IMR-90 (cell line): ENCODE measurements at regions not wholly inside any gene's neighbourhood (a gene's known extent, or its start where the extent isn't known, plus 50 kb on each side); places are given as distances from the start of the nearest gene placed in this dataset.

Experiments
- ATAC-seq: fragments of 200-7000 bp; cut with Tn5 transposase; 2 replicates; pipeline ENCODE4 v1.9.1; 2020; ENCODE audit warnings: low read depth, mild to moderate bottlenecking, moderate library complexity
- BruUV-seq: library from RNA; stranded (reverse); fragments of 400-500 nt; replicated peaks from 2 replicates; lab custom pipeline; 2021; lab: Mats Ljungman, UMichigan
- CTCF ChIA-PET: fragments of 300-600 bp; formaldehyde crosslinking; extraction: SDS; loops from one replicate; lab custom pipeline; 2021; ENCODE audit warnings: antibody characterized with exemption; lab: Yijun Ruan, JAX
- POLR2A ChIA-PET: fragments of 300-600 bp; sonication (Branson Sonifier 250); formaldehyde crosslinking; loops from one replicate; lab custom pipeline; 2022; ENCODE audit warnings: antibody characterized with exemption; ENCODE audit not compliant: unreplicated experiment; lab: Charles Lee
- DNase-seq: peaks from one replicate; pipeline ENCODE4 v3.0.0; 2013
- H2AFZ ChIP-seq: replicated peaks from 2 replicates; pipeline ENCODE3; 2013; ENCODE audit warnings: low read length, mild to moderate bottlenecking; ENCODE audit not compliant: poor library complexity
- H2AK5ac ChIP-seq: 2 replicates; pipeline ENCODE4 v1.6.1; 2013; ENCODE audit warnings: low read depth, low read length, inconsistent platforms
- H2AK9ac ChIP-seq: replicated peaks from 2 replicates; pipeline ENCODE3; 2013; ENCODE audit warnings: mild to moderate bottlenecking, low read depth, low read length, moderate library complexity; ENCODE audit not compliant: poor library complexity
- H2BK120ac ChIP-seq: 2 replicates; pipeline ENCODE4 v1.6.1; 2013; ENCODE audit warnings: low read depth, low read length, inconsistent platforms
- H2BK15ac ChIP-seq: 3 replicates; pipeline ENCODE4 v1.6.1; 2013; ENCODE audit warnings: low read depth, low read length, inconsistent platforms
- H2BK20ac ChIP-seq: 2 replicates; pipeline ENCODE4 v1.6.1; 2013; ENCODE audit warnings: low read depth, mild to moderate bottlenecking, inconsistent platforms, low read length, moderate library complexity
- H2BK5ac ChIP-seq: 2 replicates; pipeline ENCODE4 v1.6.1; 2013; ENCODE audit warnings: mild to moderate bottlenecking, low read depth, low read length, inconsistent platforms; ENCODE audit not compliant: poor library complexity, severe bottlenecking
- H3K14ac ChIP-seq: replicated peaks from 2 replicates; pipeline ENCODE4 v1.6.1; 2013; ENCODE audit warnings: low read depth, low read length, inconsistent platforms
- H3K18ac ChIP-seq: 2 replicates; pipeline ENCODE4 v1.6.1; 2013; ENCODE audit warnings: low read depth, low read length, control low read depth
- H3K23ac ChIP-seq: 2 replicates; pipeline ENCODE4 v1.6.1; 2013; ENCODE audit warnings: low read depth, low read length, inconsistent platforms
- H3K27ac ChIP-seq: 2 replicates; pipeline ENCODE4 v1.5.1; 2013; ENCODE audit warnings: mild to moderate bottlenecking, control low read depth, low read length; ENCODE audit not compliant: insufficient read depth
- H3K27me3 ChIP-seq: 2 replicates; pipeline ENCODE4 v1.6.1; 2013; ENCODE audit warnings: low read length; ENCODE audit not compliant: control insufficient read depth, insufficient read depth
- H3K36me3 ChIP-seq: 2 replicates; pipeline ENCODE4 v1.6.1; 2013; ENCODE audit warnings: low read length, mixed read lengths; ENCODE audit not compliant: control insufficient read depth, insufficient read depth
- H3K4ac ChIP-seq: 2 replicates; pipeline ENCODE4 v1.6.1; 2013; ENCODE audit warnings: low read depth, low read length, inconsistent platforms
- H3K4me1 ChIP-seq: 2 replicates; pipeline ENCODE4 v1.6.1; 2013; ENCODE audit warnings: low read length, mixed read lengths; ENCODE audit not compliant: control insufficient read depth, insufficient read depth
- H3K4me2 ChIP-seq: 2 replicates; pipeline ENCODE4 v1.6.1; 2013; ENCODE audit warnings: low read depth, mild to moderate bottlenecking, control low read depth, low read length, moderate library complexity
- H3K4me3 ChIP-seq: 2 replicates; pipeline ENCODE4 v1.5.1; 2013; ENCODE audit warnings: low read depth, mild to moderate bottlenecking, control low read depth, low read length, moderate library complexity; ENCODE audit not compliant: insufficient read depth
- H3K56ac ChIP-seq: 2 replicates; pipeline ENCODE4 v1.6.1; 2013; ENCODE audit warnings: low read length, inconsistent platforms; ENCODE audit not compliant: insufficient read depth; ENCODE audit errors: extremely low read depth
- H3K79me1 ChIP-seq, 2 experiments: 2 replicates each; pipeline ENCODE4 v1.6.1; 2013; ENCODE audit warnings: low read length in 2 of 2, inconsistent platforms in 1 of 2, low read depth in 1 of 2
- H3K9ac ChIP-seq: 2 replicates; pipeline ENCODE4 v1.6.1; 2013; ENCODE audit warnings: low read depth, low read length, control low read depth
- H3K9me1 ChIP-seq: 2 replicates; pipeline ENCODE4 v1.6.1; 2013; ENCODE audit warnings: low read length, inconsistent platforms; ENCODE audit not compliant: insufficient read depth
- H3K9me3 ChIP-seq: 2 replicates; pipeline ENCODE4 v1.6.1; 2013; ENCODE audit warnings: low read length; ENCODE audit not compliant: control insufficient read depth, insufficient read depth
- H4K20me1 ChIP-seq: 2 replicates; pipeline ENCODE4 v1.6.1; 2013; ENCODE audit warnings: low read length, inconsistent platforms; ENCODE audit not compliant: insufficient read depth
- H4K5ac ChIP-seq: 2 replicates; pipeline ENCODE4 v1.6.1; 2013; ENCODE audit warnings: mild to moderate bottlenecking, low read depth, low read length, control low read depth
- H4K8ac ChIP-seq, 2 experiments: 2 replicates each; pipeline ENCODE4 v1.6.1; 2013; ENCODE audit warnings: low read depth in 2 of 2, low read length in 2 of 2, control low read depth in 1 of 2, inconsistent platforms in 1 of 2
- H4K91ac ChIP-seq: 2 replicates; pipeline ENCODE4 v1.6.1; 2013; ENCODE audit warnings: low read depth, low read length, inconsistent platforms; ENCODE audit not compliant: insufficient read depth
- BHLHE40 ChIP-seq: fragments of 150-350 bp; IDR thresholded peaks from 2 replicates; pipeline ENCODE4 v1.6.1; 2016; ENCODE audit warnings: mild to moderate bottlenecking, low read depth, low read length
- CEBPB ChIP-seq: IDR thresholded peaks from 2 replicates; pipeline ENCODE4 v1.6.1; 2012; ENCODE audit warnings: low read depth, low read length, improper control_type of control experiment
- CHD1 ChIP-seq: IDR thresholded peaks from 2 replicates; pipeline ENCODE4 v1.6.1; 2012; ENCODE audit warnings: low read depth, low read length, improper control_type of control experiment
- CTCF ChIP-seq: conservative IDR thresholded peaks from 2 replicates; pipeline ENCODE4 v1.5.1; 2012; ENCODE audit warnings: mild to moderate bottlenecking, low read depth, low read length, improper control_type of control experiment
- ELK1 ChIP-seq: fragments of 150-350 bp; IDR thresholded peaks from 2 replicates; pipeline ENCODE4 v1.6.1; 2016; ENCODE audit warnings: low read depth, mild to moderate bottlenecking, low read length, moderate library complexity, borderline replicate concordance
- FOS ChIP-seq: fragments of 150-350 bp; IDR thresholded peaks from 2 replicates; pipeline ENCODE4 v1.6.1; 2016; ENCODE audit warnings: low read depth, low read length
- MAFK ChIP-seq: IDR thresholded peaks from 2 replicates; pipeline ENCODE4 v1.6.1; 2012; ENCODE audit warnings: low read depth, low read length, improper control_type of control experiment
- MAZ ChIP-seq: IDR thresholded peaks from 2 replicates; pipeline ENCODE4 v1.6.1; 2012; ENCODE audit warnings: low read depth, mild to moderate bottlenecking, low read length, improper control_type of control experiment, moderate library complexity, borderline replicate concordance
- MXI1 ChIP-seq: IDR thresholded peaks from 2 replicates; pipeline ENCODE4 v1.6.1; 2012; ENCODE audit warnings: low read depth, mild to moderate bottlenecking, low read length, moderate library complexity, borderline replicate concordance
- NFE2L2 ChIP-seq: fragments of 150-350 bp; IDR thresholded peaks from 2 replicates; pipeline ENCODE4 v1.6.1; 2016; ENCODE audit warnings: low read depth, mild to moderate bottlenecking, low read length
- POLR2A ChIP-seq: IDR thresholded peaks from 2 replicates; pipeline ENCODE4 v1.6.1; 2012; ENCODE audit warnings: mild to moderate bottlenecking, low read depth, low read length
- RAD21 ChIP-seq: IDR thresholded peaks from 2 replicates; pipeline ENCODE4 v1.6.1; 2012; ENCODE audit warnings: low read length, improper control_type of control experiment
- RCOR1 ChIP-seq: IDR thresholded peaks from 2 replicates; pipeline ENCODE4 v1.6.1; 2012; ENCODE audit warnings: mild to moderate bottlenecking, low read length, improper control_type of control experiment; ENCODE audit not compliant: insufficient replicate concordance
- RFX5 ChIP-seq: IDR thresholded peaks from 2 replicates; pipeline ENCODE4 v1.8.0; 2012; ENCODE audit warnings: low read depth, mild to moderate bottlenecking, low read length, moderate library complexity
- SMC3 ChIP-seq: fragments of 150-350 bp; IDR thresholded peaks from 2 replicates; pipeline ENCODE4 v1.6.1; 2016; ENCODE audit warnings: low read depth, mild to moderate bottlenecking, antibody characterized with exemption, low read length, moderate library complexity
- USF2 ChIP-seq: fragments of 150-350 bp; IDR thresholded peaks from 2 replicates; pipeline ENCODE4 v1.6.1; 2017; ENCODE audit warnings: mild to moderate bottlenecking, antibody characterized with exemption, low read length, low read depth
- WGBS, 2 experiments: methylation state at CpG; one replicate each; pipeline versions ENCODE4 v1.1.5 to v1.1.7; 2013; ENCODE audit warnings: missing lambda C conversion rate in 2 of 2; ENCODE audit not compliant: insufficient read length in 1 of 2; ENCODE audit errors: extremely low coverage in 2 of 2; 5-methylcytosine and 5-hydroxymethylcytosine counted together
- dilution Hi-C: fragments of 300-500 bp; cut with HindIII; formaldehyde crosslinking; loops from one replicate; pipeline ENCODE4 v1.14.3; 2018; ENCODE audit warnings: low sequenced_read_pairs; ENCODE audit not compliant: unreplicated experiment
- in situ Hi-C: fragments of 300-500 bp; cut with MboI; formaldehyde crosslinking; loops from 3 replicates; pipeline ENCODE4 v1.14.3; 2019; ENCODE audit warnings: low sequenced_read_pairs, inconsistent platforms, mixed read lengths
- intact Hi-C: fragments of 100-400 bp; cut with micrococcal nuclease; formaldehyde crosslinking; loops from 2 replicates; pipeline ENCODE4 v1.10.0; 2022

GRCh38 chr21:22728091-22728490, 1729.9 kb downstream of the NCAM2 start:
- Histone ChIP-seq H3K9me3 (peaks cover 20% of the 10 kb centered on the region), H3K18ac (no peak overlapping the region), H3K4me3 (no peak overlapping the region), H2AK5ac (no peak overlapping the region), H3K4me2 (no peak overlapping the region), H2BK5ac (no peak overlapping the region), H3K27ac (no peak overlapping the region), H4K20me1 (no peaks in the 10 kb centered on the region), H3K9ac (no peak overlapping the region), H3K36me3 (no peaks in the 10 kb centered on the region), H2AK9ac (no peak overlapping the region), H4K5ac (no peak overlapping the region), H3K14ac (no peak overlapping the region), H2BK120ac (no peak overlapping the region), H3K56ac (no peak overlapping the region), H3K9me1 (no peaks in the 10 kb centered on the region), H3K27me3 (no peaks in the 10 kb centered on the region), H3K4me1 (no peaks in the 10 kb centered on the region), H2AFZ (no peak overlapping the region), H2BK20ac (no peak overlapping the region), H3K23ac (no peak overlapping the region), H4K8ac (no peak overlapping the region), H2BK15ac (no peak overlapping the region), H4K91ac (no peak overlapping the region), H3K4ac (no peak overlapping the region), H3K79me1 (no peaks in the 10 kb centered on the region)
- CTCF ChIA-PET, result no interaction called here
- WGBS, 2 experiments, result no CpG with 5 or more reads among the region's 2 CpGs
- dilution Hi-C loops, result no loop called here
- intact Hi-C loops, result no loop called here
- in situ Hi-C loops, result no loop called here
- no peak for TF ChIP-seq CEBPB
- no peak for TF ChIP-seq USF2
- TF ChIP-seq MAFK, result no peak
- no peak for TF ChIP-seq CTCF
- no peak for TF ChIP-seq RAD21
- no peak for TF ChIP-seq MXI1
- TF ChIP-seq NFE2L2, result no peak
- TF ChIP-seq MAZ, result no peak
- TF ChIP-seq BHLHE40, result no peak
- no peak for TF ChIP-seq SMC3
- no peak for TF ChIP-seq RCOR1
- no peak for TF ChIP-seq RFX5
- no peak for TF ChIP-seq FOS
- TF ChIP-seq CHD1, result no peak
- no peak for TF ChIP-seq POLR2A
- TF ChIP-seq ELK1, result no peak
- ATAC-seq, result no peak
- no peak for DNase-seq
- POLR2A ChIA-PET, result no interaction called here
- no TSS peak for BruUV-seq
